H9 (cell line): ENCODE measurements at regions not wholly inside any gene's neighbourhood (a gene's known extent, or its start where the extent isn't known, plus 50 kb on each side); places are given as distances from the start of the nearest gene placed in this dataset.

Source experiments
- DNase-seq: peaks from one replicate; pipeline ENCODE4 v3.0.0-alpha.2; 2017
- H2AFZ ChIP-seq: one replicate; pipeline ENCODE4 v1.6.1; 2013; ENCODE audit warnings: mild to moderate bottlenecking, low read length, control low read depth, moderate library complexity
- H2AK5ac ChIP-seq: 2 replicates; pipeline ENCODE4 v1.6.1; 2013; ENCODE audit warnings: low read length, control low read depth, mixed read lengths; ENCODE audit not compliant: insufficient read length
- H2BK120ac ChIP-seq: one replicate; pipeline ENCODE4 v1.6.1; 2013; ENCODE audit warnings: low read depth, mild to moderate bottlenecking, low read length, control low read depth, inconsistent platforms; ENCODE audit not compliant: poor library complexity, severe bottlenecking
- H2BK12ac ChIP-seq: 2 replicates; pipeline ENCODE4 v1.6.1; 2013; ENCODE audit warnings: low read length, control low read depth, mixed read lengths, low read depth; ENCODE audit not compliant: insufficient read length
- H2BK15ac ChIP-seq: 2 replicates; pipeline ENCODE4 v1.6.1; 2013; ENCODE audit warnings: low read depth, low read length, control low read depth
- H2BK20ac ChIP-seq: one replicate; pipeline ENCODE4 v1.6.1; 2013; ENCODE audit warnings: low read depth, mild to moderate bottlenecking, low read length, control low read depth, inconsistent platforms; ENCODE audit not compliant: poor library complexity, severe bottlenecking
- H2BK5ac ChIP-seq: 2 replicates; pipeline ENCODE4 v1.6.1; 2013; ENCODE audit warnings: low read length, control low read depth, mixed read lengths; ENCODE audit not compliant: insufficient read length
- H3K14ac ChIP-seq: 2 replicates; pipeline ENCODE4 v1.6.1; 2013; ENCODE audit warnings: low read length, control low read depth; ENCODE audit not compliant: insufficient read depth
- H3K18ac ChIP-seq: 2 replicates; pipeline ENCODE4 v1.6.1; 2013; ENCODE audit warnings: low read depth, mild to moderate bottlenecking, mixed read lengths, low read length, control low read depth; ENCODE audit not compliant: insufficient read length
- H3K23ac ChIP-seq: 2 replicates; pipeline ENCODE4 v1.6.1; 2013; ENCODE audit warnings: low read length, control low read depth, mixed read lengths, low read depth; ENCODE audit not compliant: insufficient read length
- H3K23me2 ChIP-seq: 2 replicates; pipeline ENCODE4 v1.6.1; 2013; ENCODE audit warnings: low read depth, mild to moderate bottlenecking, mixed read lengths, low read length, control low read depth; ENCODE audit not compliant: insufficient read length, poor library complexity, severe bottlenecking
- H3K27ac ChIP-seq: 2 replicates; pipeline ENCODE4 v1.5.1; 2013; ENCODE audit warnings: low read length, control low read depth, mixed read lengths, low read depth; ENCODE audit not compliant: insufficient read length
- H3K27me3 ChIP-seq: 2 replicates; pipeline ENCODE4 v1.6.1; 2013; ENCODE audit warnings: low read length, control low read depth, inconsistent platforms; ENCODE audit not compliant: insufficient read depth
- H3K4ac ChIP-seq: 2 replicates; pipeline ENCODE4 v1.6.1; 2013; ENCODE audit warnings: low read depth, mild to moderate bottlenecking, control low read depth, inconsistent platforms, low read length, moderate library complexity
- H3K4me1 ChIP-seq: 2 replicates; pipeline ENCODE4 v1.6.1; 2013; ENCODE audit warnings: low read length, control low read depth, inconsistent platforms; ENCODE audit not compliant: insufficient read depth
- H3K4me2 ChIP-seq: 2 replicates; pipeline ENCODE4 v1.6.1; 2013; ENCODE audit warnings: low read length, control low read depth, mixed read lengths; ENCODE audit not compliant: insufficient read length, insufficient read depth
- H3K56ac ChIP-seq: 2 replicates; pipeline ENCODE4 v1.6.1; 2013; ENCODE audit warnings: low read depth, mild to moderate bottlenecking, mixed read lengths, low read length, control low read depth; ENCODE audit not compliant: insufficient read length
- H3K79me1 ChIP-seq: 2 replicates; pipeline ENCODE4 v1.6.1; 2013; ENCODE audit warnings: low read depth, mild to moderate bottlenecking, moderate library complexity, low read length, control low read depth, inconsistent platforms; ENCODE audit not compliant: insufficient read depth, poor library complexity, severe bottlenecking
- H3K79me2 ChIP-seq: 2 replicates; pipeline ENCODE4 v1.6.1; 2013; ENCODE audit warnings: low read length, control low read depth, inconsistent platforms; ENCODE audit not compliant: insufficient read depth
- H3K9ac ChIP-seq: 2 replicates; pipeline ENCODE4 v1.6.1; 2013; ENCODE audit warnings: low read length, control low read depth, mixed read lengths; ENCODE audit not compliant: insufficient read length; ENCODE audit errors: extremely low read depth
- H3K9me3 ChIP-seq: one replicate; pipeline ENCODE4 v1.6.1; 2013; ENCODE audit warnings: low read depth, low read length, inconsistent platforms; ENCODE audit not compliant: control insufficient read depth
- H3T11ph ChIP-seq: one replicate; pipeline ENCODE4 v1.6.1; 2013; ENCODE audit warnings: mild to moderate bottlenecking, low read length, control low read depth, inconsistent platforms
- H4K20me1 ChIP-seq: one replicate; pipeline ENCODE4 v1.6.1; 2013; ENCODE audit not compliant: control insufficient read depth, insufficient read length, insufficient read depth
- H4K5ac ChIP-seq: 2 replicates; pipeline ENCODE4 v1.6.1; 2013; ENCODE audit warnings: low read depth, mild to moderate bottlenecking, mixed read lengths, low read length, control low read depth; ENCODE audit not compliant: insufficient read length
- H4K8ac ChIP-seq: replicated peaks from 2 replicates; pipeline ENCODE4 v1.6.1; 2013; ENCODE audit warnings: low read length, control low read depth, mixed read lengths, low read depth; ENCODE audit not compliant: insufficient read length
- H4K91ac ChIP-seq: 2 replicates; pipeline ENCODE4 v1.6.1; 2013; ENCODE audit warnings: low read depth, mild to moderate bottlenecking, moderate library complexity, mixed read lengths, low read length, control low read depth; ENCODE audit not compliant: insufficient read length
- H3K27ac Mint-ChIP-seq, 3 experiments: 2 replicates in 2 of 3; 3 replicates in 1 of 3; pipeline ENCODE4 v1.8.0; 2020 to 2021; ENCODE audit warnings: mixed read lengths in 3 of 3, mild to moderate bottlenecking in 1 of 3, moderate library complexity in 1 of 3
- H3K27me3 Mint-ChIP-seq: 2 replicates; pipeline ENCODE4 v1.8.0; 2021; ENCODE audit warnings: low read depth, mild to moderate bottlenecking, moderate library complexity, mixed read lengths
- H3K36me3 Mint-ChIP-seq, 3 experiments: 2 replicates in 2 of 3; 3 replicates in 1 of 3; pipeline ENCODE4 v1.8.0; 2020 to 2021; ENCODE audit warnings: low read depth in 3 of 3, mixed read lengths in 3 of 3; ENCODE audit not compliant: insufficient read depth in 1 of 3
- H3K4me1 Mint-ChIP-seq, 2 experiments: 2 replicates each; pipeline ENCODE4 v1.8.0; 2020; ENCODE audit warnings: mixed read lengths in 2 of 2
- H3K4me3 Mint-ChIP-seq, 2 experiments: 2 replicates in 1 of 2; 3 replicates in 1 of 2; pipeline ENCODE4 v1.8.0; 2020 to 2021; ENCODE audit warnings: mild to moderate bottlenecking in 2 of 2, mixed read lengths in 2 of 2, moderate library complexity in 1 of 2
- H3K9me3 Mint-ChIP-seq, 2 experiments: 2 replicates in 1 of 2; 3 replicates in 1 of 2; pipeline ENCODE4 v1.8.0; 2020; ENCODE audit warnings: mild to moderate bottlenecking in 2 of 2, mixed read lengths in 2 of 2, moderate library complexity in 1 of 2
- WGBS: extraction: QIAGEN DNeasy Blood & Tissue Kit; methylation state at CpG from one replicate; pipeline ENCODE4 v1.1.7; 2013; ENCODE audit warnings: missing lambda C conversion rate, low lambda C conversion rate, mixed read lengths; ENCODE audit not compliant: insufficient read length; ENCODE audit errors: extremely low coverage; 5-methylcytosine and 5-hydroxymethylcytosine counted together
- TF ChIP-seq, protein P1 (sequence below): fragments of 200-600 bp; sonication (generic); conservative IDR thresholded peaks from 3 replicates; pipeline ENCODE4 v1.8.0; 2021; ENCODE audit warnings: antibody characterized with exemption, mild to moderate bottlenecking

DNA sequence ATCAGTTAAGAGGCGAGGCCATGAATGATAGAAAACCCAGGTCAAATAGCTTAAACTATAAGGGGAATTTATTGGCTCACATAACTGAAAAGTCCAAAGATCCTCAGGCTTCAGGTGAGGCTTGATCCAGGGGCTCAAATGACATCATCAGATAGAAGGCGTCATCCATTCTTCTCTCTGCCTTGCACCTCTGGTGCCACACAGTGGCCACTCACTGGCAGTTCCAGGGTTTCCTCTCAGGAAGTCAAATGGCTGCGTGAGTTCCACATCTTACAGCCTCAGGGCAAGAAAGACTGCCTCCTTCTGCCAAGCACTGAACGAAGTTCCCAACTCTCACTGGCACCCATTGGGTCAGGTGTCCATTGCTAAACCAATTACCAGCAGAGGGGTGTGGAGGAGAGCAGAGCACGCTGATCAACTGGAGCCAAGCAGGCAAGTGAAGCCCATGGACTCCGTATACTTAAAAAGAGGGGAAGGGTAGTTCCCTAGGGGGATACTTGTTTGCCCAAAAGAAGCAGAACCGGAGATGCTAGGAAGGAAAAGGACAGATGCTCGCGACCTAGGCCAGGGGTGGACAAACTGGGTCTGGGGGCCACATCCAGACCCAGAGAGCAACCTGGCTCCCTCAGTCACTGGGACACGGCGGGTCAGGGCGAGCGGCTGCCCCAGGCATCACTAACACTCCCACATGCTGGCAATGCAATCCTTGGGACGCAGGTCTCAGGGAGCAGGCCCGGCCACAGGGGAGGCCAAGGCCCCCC is 69.3 kb downstream of the SERPINA3 start:
- peak overlapping the region in 1 of 3 experiments; percentile 62; a peak in 1 of 7 replicates for H3K27ac Mint-ChIP-seq
- H2BK120ac ChIP-seq = no peak overlapping the region

More for the DNA sequence above, 69.3 kb downstream of the SERPINA3 start:
- no peak overlapping the region for H3K27ac ChIP-seq
- no peak overlapping the region for H3K4me2 ChIP-seq
- H3K18ac ChIP-seq = no peak overlapping the region
- no peak overlapping the region for H3K23ac ChIP-seq
- Mint-ChIP-seq H3K36me3 (no peaks in the 10 kb centered on the region; a peak in 1 of 7 replicates), H3K4me1 (peaks cover 16 to 25% of the 10 kb centered on the region in 2 experiments), H3K9me3 (no peaks in the 10 kb centered on the region), H3K27me3 (peaks cover 3% of the 10 kb centered on the region), H3K4me3 (no peak overlapping the region)
- H3K4me1 ChIP-seq = no peaks in the 10 kb centered on the region
- H2AFZ ChIP-seq = no peak overlapping the region
- no peaks in the 10 kb centered on the region for H3K79me1 ChIP-seq
- H3K4ac ChIP-seq = no peak overlapping the region
- H3K27me3 ChIP-seq = no peaks in the 10 kb centered on the region
- H4K8ac ChIP-seq = no peak overlapping the region
- H4K5ac ChIP-seq = no peak overlapping the region
- H2BK20ac ChIP-seq = no peak overlapping the region
- TF ChIP-seq, protein P1, sequence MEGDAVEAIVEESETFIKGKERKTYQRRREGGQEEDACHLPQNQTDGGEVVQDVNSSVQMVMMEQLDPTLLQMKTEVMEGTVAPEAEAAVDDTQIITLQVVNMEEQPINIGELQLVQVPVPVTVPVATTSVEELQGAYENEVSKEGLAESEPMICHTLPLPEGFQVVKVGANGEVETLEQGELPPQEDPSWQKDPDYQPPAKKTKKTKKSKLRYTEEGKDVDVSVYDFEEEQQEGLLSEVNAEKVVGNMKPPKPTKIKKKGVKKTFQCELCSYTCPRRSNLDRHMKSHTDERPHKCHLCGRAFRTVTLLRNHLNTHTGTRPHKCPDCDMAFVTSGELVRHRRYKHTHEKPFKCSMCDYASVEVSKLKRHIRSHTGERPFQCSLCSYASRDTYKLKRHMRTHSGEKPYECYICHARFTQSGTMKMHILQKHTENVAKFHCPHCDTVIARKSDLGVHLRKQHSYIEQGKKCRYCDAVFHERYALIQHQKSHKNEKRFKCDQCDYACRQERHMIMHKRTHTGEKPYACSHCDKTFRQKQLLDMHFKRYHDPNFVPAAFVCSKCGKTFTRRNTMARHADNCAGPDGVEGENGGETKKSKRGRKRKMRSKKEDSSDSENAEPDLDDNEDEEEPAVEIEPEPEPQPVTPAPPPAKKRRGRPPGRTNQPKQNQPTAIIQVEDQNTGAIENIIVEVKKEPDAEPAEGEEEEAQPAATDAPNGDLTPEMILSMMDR = peak; percentile 70
- H2BK15ac ChIP-seq = no peak overlapping the region
- no peaks in the 10 kb centered on the region for H3K23me2 ChIP-seq
- no peak overlapping the region for H3K14ac ChIP-seq
- no peak overlapping the region for H4K91ac ChIP-seq
- no peak overlapping the region for H3T11ph ChIP-seq
- WGBS = no CpG with 5 or more reads among the region's 15 CpGs
- H3K9me3 ChIP-seq = no peaks in the 10 kb centered on the region
- H3K56ac ChIP-seq = no peak overlapping the region
- H2AK5ac ChIP-seq = no peak overlapping the region
- no peak overlapping the region for H2BK5ac ChIP-seq
- no peaks in the 10 kb centered on the region for H4K20me1 ChIP-seq
- peak; percentile 79 for DNase-seq
- no peak overlapping the region for H2BK12ac ChIP-seq
- H3K79me2 ChIP-seq = no peaks in the 10 kb centered on the region
- no peak overlapping the region for H3K9ac ChIP-seq
